ENCODE measurements at regions not wholly inside any gene's neighbourhood (a gene's known extent, or its start where the extent isn't known, plus 50 kb on each side); places are given as distances from the start of the nearest gene placed in this dataset.

- peaks cover 4% of the 10 kb centered on the region for H3K4me1 Mint-ChIP-seq (ENCODE audit: unreplicated experiment)
- H3K36me3 Mint-ChIP-seq (ENCODE audit: unreplicated experiment): no peaks in the 10 kb centered on the region
- no peak for TF ChIP-seq CTCF (IDR thresholded peaks at IDR 0.05)
- no peak overlapping the region for H3K27ac Mint-ChIP-seq (ENCODE audit: unreplicated experiment)
- H3K4me3 Mint-ChIP-seq (ENCODE audit: unreplicated experiment): no peak overlapping the region
- H3K9me3 Mint-ChIP-seq (ENCODE audit: unreplicated experiment): no peaks in the 10 kb centered on the region
- H3K27me3 Mint-ChIP-seq (ENCODE audit: unreplicated experiment): no peaks in the 10 kb centered on the region
- DNase-seq (ENCODE audit: extremely low spot score, unreplicated experiment): no peak
These were observed 242.3 kb upstream of the NOCT start for GRCh38 chr4:138773321-138773720.

GRCh38 chr4:138772366-138772765, 243.2 kb upstream of the NOCT start:
- no peak for TF ChIP-seq CTCF (IDR thresholded peaks at IDR 0.05)
- Mint-ChIP-seq H3K36me3 (ENCODE audit: unreplicated experiment) (no peaks in the 10 kb centered on the region), H3K27ac (ENCODE audit: unreplicated experiment) (no peak overlapping the region), H3K4me1 (ENCODE audit: unreplicated experiment) (peaks cover 4% of the 10 kb centered on the region), H3K9me3 (ENCODE audit: unreplicated experiment) (no peaks in the 10 kb centered on the region), H3K27me3 (ENCODE audit: unreplicated experiment) (no peaks in the 10 kb centered on the region), H3K4me3 (ENCODE audit: unreplicated experiment) (no peak overlapping the region)
- DNase-seq (ENCODE audit: extremely low spot score, unreplicated experiment): no peak

GRCh38 chr4:138770818-138771217, 244.8 kb upstream of the NOCT start:
- no peaks in the 10 kb centered on the region for H3K36me3 Mint-ChIP-seq (ENCODE audit: unreplicated experiment)
- TF ChIP-seq CTCF (IDR thresholded peaks at IDR 0.05): no peak
- H3K4me3 Mint-ChIP-seq (ENCODE audit: unreplicated experiment): no peak overlapping the region
- DNase-seq (ENCODE audit: extremely low spot score, unreplicated experiment): no peak
- H3K27me3 Mint-ChIP-seq (ENCODE audit: unreplicated experiment): no peaks in the 10 kb centered on the region
- no peak overlapping the region for H3K27ac Mint-ChIP-seq (ENCODE audit: unreplicated experiment)
- H3K4me1 Mint-ChIP-seq (ENCODE audit: unreplicated experiment): peaks cover 3% of the 10 kb centered on the region
- no peaks in the 10 kb centered on the region for H3K9me3 Mint-ChIP-seq (ENCODE audit: unreplicated experiment)

- TF ChIP-seq CTCF (IDR thresholded peaks at IDR 0.05): no peak
- H3K27ac Mint-ChIP-seq (ENCODE audit: unreplicated experiment): no peak overlapping the region
- DNase-seq (ENCODE audit: extremely low spot score, unreplicated experiment): no peak
- no peaks in the 10 kb centered on the region for H3K36me3 Mint-ChIP-seq (ENCODE audit: unreplicated experiment)
- H3K4me3 Mint-ChIP-seq (ENCODE audit: unreplicated experiment): no peak overlapping the region
- H3K9me3 Mint-ChIP-seq (ENCODE audit: unreplicated experiment): no peaks in the 10 kb centered on the region
- no peaks in the 10 kb centered on the region for H3K4me1 Mint-ChIP-seq (ENCODE audit: unreplicated experiment)
- peaks cover 3% of the 10 kb centered on the region for H3K27me3 Mint-ChIP-seq (ENCODE audit: unreplicated experiment)
These were observed 249.2 kb upstream of the NOCT start for GRCh38 chr4:138766332-138766731.

GRCh38 chr4:138765442-138765841, 250.1 kb upstream of the NOCT start:
- H3K27ac Mint-ChIP-seq (ENCODE audit: unreplicated experiment): no peak overlapping the region
- no peak for TF ChIP-seq CTCF (IDR thresholded peaks at IDR 0.05)
- H3K36me3 Mint-ChIP-seq (ENCODE audit: unreplicated experiment): no peaks in the 10 kb centered on the region
- no peaks in the 10 kb centered on the region for H3K9me3 Mint-ChIP-seq (ENCODE audit: unreplicated experiment)
- no peaks in the 10 kb centered on the region for H3K4me1 Mint-ChIP-seq (ENCODE audit: unreplicated experiment)
- DNase-seq (ENCODE audit: extremely low spot score, unreplicated experiment): no peak
- H3K27me3 Mint-ChIP-seq (ENCODE audit: unreplicated experiment): peaks cover 3% of the 10 kb centered on the region
- no peak overlapping the region for H3K4me3 Mint-ChIP-seq (ENCODE audit: unreplicated experiment)
